Daoy (cell line): ENCODE measurements at regions not wholly inside any gene's neighbourhood (a gene's known extent, or its start where the extent isn't known, plus 50 kb on each side); places are given as distances from the start of the nearest gene placed in this dataset.
"Not testable (repeated sequence)": the region's sequence is repeated elsewhere in the genome, so short reads cannot be mapped to it uniquely, and the experiment has no call there.

Experiments used
- DNase-seq: peaks from one replicate; pipeline ENCODE4 v3.0.0-alpha.2; 2015; ENCODE audit warnings: low read depth

- no peak for DNase-seq
Measured at GRCh38 chr16:13621639-13622038, 298.3 kb upstream of the ERCC4 start.

GRCh38 chr16:13628156-13628555 lies 291.8 kb upstream of the ERCC4 start:
- DNase-seq: no peak

DNA sequence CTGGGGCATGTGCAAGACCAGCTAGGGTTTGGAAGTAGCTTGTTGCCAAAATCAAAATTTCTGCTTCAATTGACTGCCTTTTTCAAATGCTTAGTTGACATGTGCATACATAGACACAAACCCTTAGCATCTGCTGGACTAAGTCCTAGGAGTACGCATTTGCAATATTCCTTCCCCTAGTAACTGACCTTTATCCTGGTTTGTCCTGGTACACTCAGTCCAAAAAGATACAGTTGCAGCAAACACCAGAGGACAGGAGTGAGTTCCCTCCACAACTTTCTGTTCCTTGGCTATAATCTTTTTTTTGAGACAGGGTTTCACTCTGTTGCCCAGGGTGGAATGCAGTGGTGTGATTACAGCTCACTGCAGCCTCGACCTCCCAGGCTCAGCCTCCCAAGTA lies 290.2 kb upstream of the ERCC4 start:
- no peak for DNase-seq

GRCh38 chr16:13630374-13630773 lies 289.6 kb upstream of the ERCC4 start:
- DNase-seq: no peak

DNA sequence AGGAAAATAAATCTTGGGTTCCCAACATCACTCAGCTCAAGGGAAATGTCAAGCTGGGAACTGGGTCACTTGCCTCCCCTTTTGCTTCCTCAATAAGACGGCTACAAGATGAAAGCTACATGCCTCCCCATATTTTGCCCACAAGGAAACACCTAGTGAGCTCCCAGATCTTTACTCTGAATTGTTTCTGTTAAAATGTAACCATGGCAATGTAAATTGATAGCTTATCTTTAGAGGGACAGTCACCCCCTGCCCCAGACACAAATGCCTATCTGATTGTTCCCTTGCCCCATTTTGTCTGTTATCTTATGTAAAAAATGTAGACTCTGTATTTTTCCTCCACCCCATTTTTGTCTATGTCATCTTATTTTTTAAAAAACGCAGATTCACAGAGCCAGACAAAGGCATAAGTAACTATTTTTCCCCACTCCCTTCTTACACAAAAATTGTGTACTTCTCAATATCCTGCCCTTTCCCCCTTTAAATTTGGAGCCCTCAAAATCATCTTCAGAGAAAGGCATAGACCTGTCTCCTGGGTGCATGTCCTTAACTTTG lies 288.7 kb upstream of the ERCC4 start:
- DNase-seq: no peak

DNA sequence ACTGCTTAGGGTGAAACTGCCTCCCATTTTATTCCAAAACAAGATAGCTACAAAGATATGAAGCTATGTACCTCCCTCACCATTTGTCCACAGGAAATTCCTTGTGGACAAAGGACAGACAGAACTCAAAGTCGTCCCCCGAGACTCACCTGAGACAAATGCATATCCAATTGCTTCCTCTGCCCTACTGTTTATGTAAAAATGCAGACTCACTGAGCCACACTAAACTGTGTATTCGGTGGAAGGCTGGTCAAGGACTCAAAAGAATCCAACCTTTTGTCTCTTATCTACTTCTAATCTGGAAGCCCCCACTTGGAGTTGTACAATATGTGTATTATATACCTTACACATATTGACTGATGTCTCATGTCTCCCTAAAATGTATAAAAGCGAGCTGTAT lies 288.0 kb upstream of the ERCC4 start:
- DNase-seq: no peak

GRCh38 chr16:13632504-13632903 lies 287.4 kb upstream of the ERCC4 start:
- DNase-seq: not testable (repeated sequence)

DNA sequence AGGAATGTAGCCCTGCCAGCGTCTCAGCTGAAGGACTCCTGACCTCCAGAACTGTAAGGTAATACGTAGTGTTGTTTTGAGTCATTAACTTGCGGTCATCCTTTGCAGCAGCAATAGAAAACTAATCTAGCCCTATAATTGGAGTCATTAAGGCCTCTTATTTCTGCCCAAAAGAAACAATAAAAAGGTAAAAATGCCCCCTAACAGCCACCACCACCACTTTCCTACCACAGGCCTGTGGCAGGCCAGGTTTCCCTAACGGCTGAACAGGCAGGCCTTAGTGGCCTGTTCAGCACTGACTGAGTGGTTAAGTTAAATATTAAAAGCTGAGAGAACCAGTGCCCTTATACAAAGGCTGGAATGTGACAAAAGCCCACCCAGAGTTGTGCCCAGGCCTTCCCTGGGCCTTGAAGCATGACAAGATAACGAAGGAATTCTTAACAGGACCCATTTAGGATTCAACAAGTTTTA lies 286.5 kb upstream of the ERCC4 start:
- no peak for DNase-seq

- no peak for DNase-seq
Measured at GRCh38 chr16:13634253-13634652, 285.7 kb upstream of the ERCC4 start.

DNA sequence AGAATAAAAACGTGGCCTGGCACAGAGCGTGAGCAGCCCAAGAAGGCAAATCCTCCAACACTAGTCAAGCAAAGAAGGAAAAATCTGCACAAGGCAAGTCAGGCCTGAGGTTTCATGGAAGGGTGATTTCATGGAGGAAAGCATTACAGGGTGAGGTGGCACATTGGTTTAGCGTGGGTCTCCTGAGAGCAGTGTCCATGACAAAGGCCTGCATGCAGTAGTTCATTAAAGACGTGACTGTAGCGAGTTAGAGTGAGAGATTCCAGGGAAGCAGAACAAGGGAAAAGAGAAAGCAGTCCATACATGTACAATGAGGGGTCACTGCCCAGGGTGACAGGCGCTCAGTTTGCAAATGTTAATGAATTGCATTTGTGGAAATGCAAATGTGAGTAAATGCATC lies 285.0 kb upstream of the ERCC4 start:
- no peak for DNase-seq

GRCh38 chr16:13638218-13638617 lies 281.7 kb upstream of the ERCC4 start:
- no peak for DNase-seq

DNA sequence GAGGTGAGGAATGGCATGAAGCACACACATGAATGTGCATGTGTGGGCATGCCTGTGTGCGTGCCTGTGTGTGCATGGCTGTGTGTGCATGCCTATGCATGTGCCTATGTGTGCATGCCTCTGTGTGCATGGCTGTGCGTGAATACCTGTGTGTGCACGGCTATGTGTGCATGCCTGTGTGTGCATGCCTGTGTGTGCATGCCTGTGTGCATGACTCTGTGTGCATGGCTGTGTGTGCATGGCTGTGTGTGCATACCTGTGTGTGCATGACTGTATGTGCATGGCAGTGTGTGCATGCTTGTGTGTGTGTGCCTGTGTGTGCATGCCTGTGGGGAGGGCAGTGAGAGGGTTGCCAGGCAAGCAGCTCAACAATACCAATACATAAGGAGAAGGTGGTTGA lies 276.5 kb upstream of the ERCC4 start:
- no peak for DNase-seq

- DNase-seq: no peak
Measured at GRCh38 chr16:13645601-13646245, 274.2 kb upstream of the ERCC4 start.

GRCh38 chr16:13660807-13661206 lies 259.1 kb upstream of the ERCC4 start:
- DNase-seq: no peak

DNA sequence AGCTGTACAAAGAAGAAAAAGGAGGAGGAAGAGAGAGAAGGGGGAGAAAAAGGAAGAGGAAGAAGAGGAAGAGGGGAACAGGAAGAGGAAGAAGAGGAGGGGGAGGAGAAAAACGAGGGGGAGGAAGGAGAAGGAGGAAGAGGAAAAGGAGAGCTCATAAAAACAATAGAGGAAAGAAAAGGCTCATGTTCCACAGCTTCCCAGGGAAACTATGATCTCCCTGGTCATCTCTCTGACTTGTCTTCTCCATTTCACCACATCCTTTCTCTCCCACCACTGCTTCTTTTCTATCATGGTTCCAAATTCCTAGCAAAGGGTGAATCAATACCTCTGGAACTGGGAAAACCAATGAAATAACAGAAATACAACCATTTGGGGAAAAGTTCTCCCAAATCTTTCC lies 254.1 kb upstream of the ERCC4 start:
- no peak for DNase-seq

DNA sequence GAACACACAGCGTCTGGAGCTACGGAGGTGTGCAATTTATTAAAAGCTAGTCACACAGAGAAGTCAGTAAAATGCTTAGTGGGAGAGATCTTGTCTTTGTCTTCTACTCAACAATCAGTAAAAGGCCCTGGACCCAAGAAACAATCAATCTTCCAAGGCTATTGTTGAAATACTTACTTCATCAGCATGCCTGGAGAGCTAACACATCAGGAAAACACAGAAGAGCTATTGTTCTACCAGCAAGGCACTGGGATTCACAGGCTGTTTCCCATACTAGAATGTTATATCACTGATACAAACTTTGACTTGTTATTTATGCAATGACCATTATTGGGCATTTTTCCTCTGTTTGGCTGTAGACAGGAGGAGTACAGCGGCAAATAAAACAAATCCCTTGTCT lies 247.8 kb upstream of the ERCC4 start:
- DNase-seq: no peak

DNA sequence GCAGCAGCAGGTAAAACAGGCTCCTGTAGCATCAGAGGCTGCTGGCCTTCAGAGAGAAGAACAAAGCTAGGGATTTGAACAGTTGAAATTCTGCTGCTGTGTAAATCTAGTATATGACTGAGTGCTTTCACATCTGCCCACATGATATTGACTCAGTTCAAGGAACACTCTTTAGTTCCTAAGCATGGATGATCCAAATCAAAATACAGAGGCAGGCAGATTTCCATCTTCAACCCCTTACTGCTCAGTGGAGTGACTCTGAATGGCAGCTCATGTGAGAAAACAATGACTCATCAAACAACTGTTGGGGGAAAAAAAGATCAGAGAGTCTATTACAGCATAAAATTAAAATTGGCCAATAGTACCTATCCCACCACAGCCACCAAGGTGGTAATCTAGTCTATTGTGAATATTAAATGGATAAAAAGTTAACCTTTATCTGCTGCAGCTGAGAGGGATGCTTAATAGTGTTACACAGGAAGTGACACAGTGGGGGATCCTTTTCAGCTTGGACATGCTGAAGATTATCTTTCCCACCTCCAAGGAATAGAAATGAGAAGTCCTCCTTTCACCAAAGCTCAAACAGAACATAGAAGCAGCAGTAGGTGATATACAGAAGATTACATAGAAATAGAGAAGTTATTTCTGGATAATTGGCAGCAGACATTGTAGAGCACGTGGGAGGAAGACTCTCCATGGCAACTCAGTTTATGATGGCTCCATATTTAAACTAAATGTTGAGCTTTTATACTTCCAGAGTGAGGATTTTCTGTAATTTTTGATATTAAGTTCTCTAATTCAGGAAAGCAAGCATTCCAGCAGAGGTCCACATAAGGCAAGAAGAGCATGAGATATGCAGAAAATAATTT lies 239.7 kb upstream of the ERCC4 start:
- no peak for DNase-seq

GRCh38 chr16:13684819-13685563 lies 235.0 kb upstream of the ERCC4 start:
- no peak for DNase-seq

DNA sequence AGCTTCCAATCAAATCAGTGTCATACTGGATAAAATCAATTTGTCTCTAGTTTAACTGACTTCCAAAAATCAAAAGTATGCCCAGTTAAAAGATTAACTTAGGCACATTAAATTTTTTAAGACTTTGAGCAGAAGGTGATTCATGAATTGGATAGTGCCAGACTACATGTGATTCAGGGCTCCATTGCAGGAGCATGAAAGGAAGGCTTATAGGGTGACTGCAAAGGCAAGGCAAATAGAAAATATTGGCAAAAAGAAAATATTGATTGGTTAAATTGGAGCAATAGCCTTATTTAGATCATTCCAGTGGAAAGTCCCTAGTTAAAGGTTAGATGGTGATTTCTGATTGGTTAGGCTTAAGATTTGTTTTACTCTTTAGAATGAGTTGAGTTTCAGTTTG lies 223.9 kb upstream of the ERCC4 start:
- no peak for DNase-seq

GRCh38 chr16:13697013-13697412 lies 222.9 kb upstream of the ERCC4 start:
- no peak for DNase-seq

GRCh38 chr16:13697568-13697967 lies 222.4 kb upstream of the ERCC4 start:
- DNase-seq: no peak

DNA sequence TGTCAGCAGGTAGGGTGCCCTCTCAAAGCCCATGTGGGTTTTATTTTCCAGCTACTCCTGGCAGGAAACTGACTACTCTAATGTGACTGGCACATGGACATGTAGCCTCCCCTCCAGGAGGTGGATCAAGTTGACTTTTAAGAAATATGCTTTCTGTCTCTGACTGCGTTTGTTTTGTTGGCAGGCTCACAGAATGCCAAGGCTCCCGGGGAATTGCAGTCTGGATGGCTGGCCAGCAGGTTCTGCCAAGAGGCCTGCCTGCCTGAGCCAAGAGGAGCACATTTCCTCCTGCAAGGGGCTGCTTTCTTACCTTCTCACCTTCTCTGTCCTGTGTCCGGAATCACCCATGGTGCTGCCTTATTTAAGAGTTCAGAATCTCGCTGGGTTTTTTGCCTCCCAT lies 217.3 kb upstream of the ERCC4 start:
- no peak for DNase-seq
